ENCODE measurements at regions not wholly inside any gene's neighbourhood (a gene's known extent, or its start where the extent isn't known, plus 50 kb on each side); places are given as distances from the start of the nearest gene placed in this dataset.

- ChIA-PET CTCF (no interaction called here), POLR2A (ENCODE audit: low non-redundant PET) (no interaction called here)
- H3K27ac ChIP-seq = no peak overlapping the region
- DNase-seq (ENCODE audit: low spot score) = no peak
- no peak for TF ChIP-seq CTCF (conservative IDR thresholded peaks at IDR 0.05; ENCODE audit: low read depth)
These were observed 274.9 kb upstream of the RTL1 start for GRCh38 chr14:101178184-101179072.

- TF ChIP-seq CTCF (conservative IDR thresholded peaks at IDR 0.05; ENCODE audit: low read depth) = no peak
- no peak overlapping the region for H3K27ac ChIP-seq
- no peak for DNase-seq (ENCODE audit: low spot score)
- ChIA-PET POLR2A (ENCODE audit: low non-redundant PET) (no interaction called here), CTCF (no interaction called here)
These were observed 276.2 kb upstream of the RTL1 start for GRCh38 chr14:101179691-101180211.

DNA sequence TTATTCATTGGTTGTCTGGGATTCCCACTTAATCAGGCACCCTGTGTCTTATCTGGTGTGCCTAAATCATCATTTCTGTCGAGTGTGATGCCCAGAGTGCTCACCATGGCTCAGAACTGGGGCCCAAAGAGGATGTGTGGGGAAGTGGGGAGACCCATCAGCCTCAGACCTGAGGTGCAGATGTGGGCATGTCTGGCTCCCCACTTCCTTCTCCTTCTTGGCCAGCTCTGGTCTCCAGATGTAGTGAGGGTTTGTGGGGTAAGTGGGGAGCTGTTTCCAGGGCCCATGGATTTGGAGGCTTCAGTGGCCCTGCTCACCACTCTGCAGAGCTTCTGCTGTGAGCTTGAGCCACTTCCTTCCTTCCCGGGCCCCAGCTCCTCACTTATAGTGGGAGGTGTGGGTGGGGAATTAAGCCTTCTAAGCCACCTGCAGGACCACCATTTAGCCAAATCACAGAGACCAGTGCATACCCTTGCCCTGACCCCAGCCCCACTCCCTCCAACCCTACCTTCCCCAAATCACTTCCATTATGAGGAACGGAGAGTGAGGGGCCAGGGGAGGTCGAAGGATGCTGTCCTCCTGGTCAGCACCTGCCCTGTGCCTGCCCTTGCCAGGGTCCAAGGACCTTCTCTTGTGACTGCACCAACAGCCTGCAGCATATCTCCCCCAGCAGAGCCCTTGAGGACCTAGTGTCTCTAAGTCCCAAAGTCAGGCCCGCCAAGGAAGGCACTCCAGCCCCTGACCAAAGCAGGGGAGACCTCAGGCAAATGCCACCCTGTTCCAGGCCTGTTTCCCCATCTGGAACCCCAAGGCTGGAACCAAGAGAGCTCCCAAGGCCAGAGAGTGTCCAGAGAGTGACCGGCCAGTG lies 278.2 kb upstream of the RTL1 start:
- ChIA-PET POLR2A (ENCODE audit: low non-redundant PET) (no interaction called here), CTCF (interaction anchor here (0.6 kb wide), 1 partner anchor 199 kb away, joined by 3 read pairs; no protein-coding TSS in a partner anchor)
- no peak for DNase-seq (ENCODE audit: low spot score)
- no peak for TF ChIP-seq CTCF (conservative IDR thresholded peaks at IDR 0.05; ENCODE audit: low read depth)
- no peak overlapping the region for H3K27ac ChIP-seq

- no peak overlapping the region for H3K27ac ChIP-seq
- ChIA-PET CTCF (interaction anchor here (0.6 kb wide), 1 partner anchor 198 kb away, joined by 3 read pairs; no protein-coding TSS in a partner anchor), POLR2A (ENCODE audit: low non-redundant PET) (no interaction called here)
- TF ChIP-seq CTCF (conservative IDR thresholded peaks at IDR 0.05; ENCODE audit: low read depth) = no peak
- no peak for DNase-seq (ENCODE audit: low spot score)
These were observed 279.0 kb upstream of the RTL1 start for GRCh38 chr14:101182476-101182875.

GRCh38 chr14:101183376-101184103 lies 280.0 kb upstream of the RTL1 start:
- no peak overlapping the region for H3K27ac ChIP-seq
- DNase-seq (ENCODE audit: low spot score) = no peak
- ChIA-PET CTCF (no interaction called here), POLR2A (ENCODE audit: low non-redundant PET) (interaction anchor here (0.5 kb wide), 1 partner anchor 325 kb away, joined by 7 read pairs; no protein-coding TSS in a partner anchor)
- no peak for TF ChIP-seq CTCF (conservative IDR thresholded peaks at IDR 0.05; ENCODE audit: low read depth)

GRCh38 chr14:101184104-101184455 lies 280.6 kb upstream of the RTL1 start:
- ChIA-PET POLR2A (ENCODE audit: low non-redundant PET) (no interaction called here), CTCF (no interaction called here)
- DNase-seq (ENCODE audit: low spot score) = no peak
- no peak overlapping the region for H3K27ac ChIP-seq
- TF ChIP-seq CTCF (conservative IDR thresholded peaks at IDR 0.05; ENCODE audit: low read depth) = no peak

All from RWPE1 (cell line).